ENCODE measurements at regions not wholly inside any gene's neighbourhood (a gene's known extent, or its start where the extent isn't known, plus 50 kb on each side); places are given as distances from the start of the nearest gene placed in this dataset.
"Not testable (repeated sequence)": the region's sequence is repeated elsewhere in the genome, so short reads cannot be mapped to it uniquely, and the experiment has no call there.

DNA sequence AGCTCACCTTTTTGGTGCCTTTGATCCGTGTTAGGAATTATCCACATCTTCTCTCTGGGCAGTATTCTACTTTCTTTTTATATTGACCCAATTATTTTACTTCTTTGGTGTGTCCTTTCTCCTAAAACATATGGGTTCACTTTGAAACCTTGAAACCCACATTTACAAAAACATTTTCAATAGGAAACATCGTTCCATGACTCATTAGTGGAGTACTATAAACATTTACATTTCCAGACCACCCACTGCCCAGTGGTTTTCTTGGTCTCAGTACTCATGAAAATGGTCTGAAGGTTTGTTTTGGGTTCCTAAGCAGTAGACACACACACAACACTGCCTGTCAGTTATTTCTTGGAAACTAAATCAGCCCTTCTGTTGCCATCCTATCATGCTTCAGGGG is 111.7 kb upstream of the LPCAT1 start:
- TF ChIP-seq EZH2 (IDR thresholded peaks at IDR 0.05; ENCODE audit: insufficient read depth, poor library complexity, severe bottlenecking); EZH2phosphoT487 (IDR thresholded peaks at IDR 0.05; ENCODE audit: insufficient read depth, low read depth): not testable (repeated sequence)

Measured in GM23248 (cell line).